HCT116 (cell line): ENCODE measurements at regions not wholly inside any gene's neighbourhood (a gene's known extent, or its start where the extent isn't known, plus 50 kb on each side); places are given as distances from the start of the nearest gene placed in this dataset.

ENCODE experiments used
- ATAC-seq: fragments of 200-7000 bp; cut with Tn5 transposase; 2 replicates; pipeline ENCODE4 v1.9.1; 2020; ENCODE audit warnings: mild to moderate bottlenecking, moderate library complexity
- BruUV-seq: library from RNA; stranded (reverse); fragments of 400-500 nt; replicated peaks from 2 replicates; lab custom pipeline; 2021; lab: Mats Ljungman, UMichigan
- CTCF ChIA-PET: fragments of 300-600 bp; sonication (Branson Sonifier 250); formaldehyde crosslinking; loops from one replicate; lab custom pipeline; 2021; ENCODE audit warnings: antibody characterized with exemption; lab: Charles Lee
- POLR2A ChIA-PET: fragments of 300-600, 350-600 bp; sonication (Branson Sonifier 250); formaldehyde crosslinking; loops from one replicate; lab custom pipeline; 2021; ENCODE audit warnings: antibody characterized with exemption; lab: Charles Lee
- RAD21 ChIA-PET, 2 experiments: fragments of 300-600 bp; sonication (Branson Sonifier 250); formaldehyde crosslinking; loops; one replicate each; lab custom pipeline; 2023; ENCODE audit warnings: low total read pairs in 2 of 2; ENCODE audit not compliant: uncharacterized antibody in 2 of 2, unreplicated experiment in 2 of 2, low non-redundant PET in 1 of 2; lab: Charles Lee
- DNase-seq: peaks from one replicate; pipeline ENCODE4 v3.0.0-alpha.2; 2010; ENCODE audit warnings: low read depth, low spot score
- H2AFZ ChIP-seq: fragments of 200-600 bp; shearing (Covaris generic), sonication (generic); 2 replicates; pipeline ENCODE4 v1.6.1; 2017; ENCODE audit warnings: low read depth, mixed run types, mixed read lengths, antibody characterized with exemption, low read length; ENCODE audit not compliant: poor library complexity, severe bottlenecking
- H3K27ac ChIP-seq: 2 replicates; pipeline ENCODE4 v1.5.1; 2012; ENCODE audit warnings: low read depth, low read length
- H3K27me3 ChIP-seq: fragments of 200-600 bp; sonication (generic); 2 replicates; pipeline ENCODE4 v1.6.1; 2016; ENCODE audit warnings: mixed run types, low read length, mixed read lengths; ENCODE audit not compliant: insufficient read depth
- H3K36me3 ChIP-seq, 2 experiments: fragments of 200-500 bp in 1 of 2; fragments of 200-600 bp in 1 of 2; sonication (Bioruptor generic) in 1 of 2; sonication (generic) in 1 of 2; 2 replicates each; pipeline versions ENCODE4 v1.5.1 to v1.6.1; 2014 to 2016; ENCODE audit warnings: low read length in 2 of 2, inconsistent platforms in 1 of 2, mixed read lengths in 1 of 2, mixed run types in 1 of 2; ENCODE audit not compliant: insufficient read depth in 2 of 2, control insufficient read depth in 1 of 2
- H3K4me1 ChIP-seq, 2 experiments: fragments of 200-600 bp in 1 of 2; sonication (generic) in 1 of 2; 2 replicates each; pipeline versions ENCODE4 v1.5.1 to v1.6.1; 2012 to 2017; ENCODE audit warnings: low read length in 2 of 2, inconsistent platforms in 1 of 2, mild to moderate bottlenecking in 1 of 2, mixed read lengths in 1 of 2, mixed run types in 1 of 2, moderate library complexity in 1 of 2; ENCODE audit not compliant: insufficient read depth in 2 of 2, control insufficient read depth in 1 of 2
- H3K4me2 ChIP-seq: fragments of 200-600 bp; sonication (generic); 2 replicates; pipeline ENCODE4 v1.6.1; 2017; ENCODE audit warnings: mixed run types, low read length, mixed read lengths
- H3K4me3 ChIP-seq, 2 experiments: fragments of 200-600 bp in 1 of 2; sonication (generic) in 1 of 2; replicated peaks in 1 of 2; 2 replicates each; pipeline ENCODE4 v1.5.1; 2011 to 2016; ENCODE audit warnings: low read length in 2 of 2, control low read depth in 1 of 2, low read depth in 1 of 2, mild to moderate bottlenecking in 1 of 2, mixed read lengths in 1 of 2, mixed run types in 1 of 2
- H3K79me2 ChIP-seq: fragments of 200-600 bp; sonication (generic); 2 replicates; pipeline ENCODE4 v1.6.1; 2017; ENCODE audit warnings: mild to moderate bottlenecking, mixed run types, low read length, moderate library complexity, mixed read lengths; ENCODE audit not compliant: insufficient read depth
- H3K9ac ChIP-seq: fragments of 200-600 bp; sonication (generic); 2 replicates; pipeline ENCODE4 v1.6.1; 2016; ENCODE audit warnings: low read length, mixed read lengths
- H3K9me2 ChIP-seq: fragments of 200-600 bp; sonication (generic), shearing (Covaris generic); 2 replicates; pipeline ENCODE4 v1.6.1; 2017; ENCODE audit warnings: mixed run types, mild to moderate bottlenecking, moderate library complexity; ENCODE audit not compliant: insufficient read depth
- H3K9me3 ChIP-seq, 2 experiments: fragments of 200-500 bp in 1 of 2; fragments of 200-600 bp in 1 of 2; sonication (Bioruptor generic) in 1 of 2; sonication (generic) in 1 of 2; 2 replicates each; pipeline ENCODE4 v1.6.1; 2014 to 2017; ENCODE audit warnings: low read length in 2 of 2, mixed read lengths in 2 of 2, inconsistent platforms in 1 of 2, low read depth in 1 of 2, mild to moderate bottlenecking in 1 of 2, mixed run types in 1 of 2, moderate library complexity in 1 of 2; ENCODE audit not compliant: control insufficient read depth in 1 of 2, insufficient read depth in 1 of 2
- H4K20me1 ChIP-seq: fragments of 200-600 bp; sonication (generic), shearing (Covaris generic); 2 replicates; pipeline ENCODE4 v1.6.1; 2017; ENCODE audit warnings: mixed run types, mild to moderate bottlenecking, moderate library complexity; ENCODE audit not compliant: insufficient read depth
- CBX3 ChIP-seq: IDR thresholded peaks from 2 replicates; pipeline ENCODE4 v1.6.1; 2012; ENCODE audit warnings: low read depth
- ELF1 ChIP-seq: IDR thresholded peaks from 2 replicates; pipeline ENCODE4 v1.6.1; 2012; ENCODE audit warnings: low read depth, borderline replicate concordance
- EZH2 ChIP-seq: fragments of 200-600 bp; sonication (generic); IDR thresholded peaks from 2 replicates; pipeline ENCODE4 v1.6.1; 2017; ENCODE audit warnings: antibody characterized with exemption, mixed run types
- EZH2phosphoT487 ChIP-seq: fragments of 200-600 bp; IDR thresholded peaks from 2 replicates; pipeline ENCODE4 v1.6.1; 2018; ENCODE audit warnings: antibody characterized with exemption, borderline replicate concordance
- JUND ChIP-seq: IDR thresholded peaks from 2 replicates; pipeline ENCODE4 v1.6.1; 2012
- POLR2A ChIP-seq: IDR thresholded peaks from 2 replicates; pipeline ENCODE4 v1.7.0; 2011; ENCODE audit warnings: borderline replicate concordance; ENCODE audit not compliant: insufficient read depth, insufficient read length; ENCODE audit errors: extremely low read depth
- POLR2AphosphoS5 ChIP-seq: IDR thresholded peaks from 2 replicates; pipeline ENCODE4 v1.6.1; 2011; ENCODE audit warnings: mild to moderate bottlenecking, low read depth, low read length, moderate library complexity
- RAD21 ChIP-seq: IDR thresholded peaks from 2 replicates; pipeline ENCODE4 v1.6.1; 2012; ENCODE audit warnings: low read depth, mild to moderate bottlenecking
- REST ChIP-seq: IDR thresholded peaks from 2 replicates; pipeline ENCODE4 v1.6.1; 2012; ENCODE audit warnings: low read depth
- SP1 ChIP-seq: IDR thresholded peaks from 2 replicates; pipeline ENCODE4 v1.6.1; 2012; ENCODE audit warnings: low read depth
- SRF ChIP-seq: IDR thresholded peaks from 2 replicates; pipeline ENCODE4 v1.6.1; 2012; ENCODE audit warnings: low read depth
- YY1 ChIP-seq: IDR thresholded peaks from 2 replicates; pipeline ENCODE4 v1.6.1; 2011; ENCODE audit warnings: low read length, low read depth, moderate library complexity, mild to moderate bottlenecking; ENCODE audit not compliant: insufficient replicate concordance; ENCODE audit errors: extremely low read depth
- ZFX ChIP-seq: fragments of 450-650 bp; IDR thresholded peaks from 2 replicates; pipeline ENCODE4 v1.6.1; 2017
- ZNF274 ChIP-seq: fragments of 200-500 bp; sonication (Bioruptor generic); IDR thresholded peaks from 2 replicates; pipeline ENCODE4 v1.6.1; 2014; ENCODE audit warnings: mild to moderate bottlenecking, low read depth, low read length, inconsistent platforms
- intact Hi-C: fragments of 100-400 bp; cut with micrococcal nuclease; formaldehyde crosslinking; loops from 2 replicates; pipeline ENCODE4 v1.10.0; 2022
- TF ChIP-seq, protein P1 (sequence below), 3 experiments: fragments of 200-600 bp in 1 of 3; sonication (generic) in 1 of 3; IDR thresholded peaks in 2 of 3; conservative IDR thresholded peaks in 1 of 3; 2 replicates each; pipeline ENCODE4 v1.5.1; 2012 to 2017; ENCODE audit warnings: low read depth in 2 of 3, low read length in 2 of 3, antibody characterized with exemption in 1 of 3, borderline replicate concordance in 1 of 3, control low read depth in 1 of 3, mild to moderate bottlenecking in 1 of 3, mixed read lengths in 1 of 3, mixed run types in 1 of 3, moderate library complexity in 1 of 3; ENCODE audit not compliant: insufficient read depth in 1 of 3
- TF ChIP-seq, protein P2 (sequence below): IDR thresholded peaks from 2 replicates; pipeline ENCODE4 v1.6.1; 2012

DNA sequence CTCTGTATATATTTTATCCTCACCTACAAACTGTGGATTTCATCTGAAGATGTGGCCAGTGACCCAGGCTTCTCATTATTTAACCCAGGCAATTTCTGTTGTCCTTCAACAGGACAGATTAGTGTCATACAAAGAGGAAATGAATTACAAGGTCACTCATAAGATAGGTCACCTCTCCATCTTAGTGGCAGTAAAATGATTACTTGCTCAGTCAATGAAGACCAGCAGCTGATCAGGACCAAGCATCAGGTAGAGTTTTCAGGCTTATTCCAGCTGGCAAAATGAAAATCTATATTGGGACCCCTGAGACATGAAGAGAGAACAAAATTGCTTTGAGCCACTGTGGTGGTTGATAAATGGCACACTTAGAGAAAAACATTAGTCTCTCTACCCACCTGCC lies 135.2 kb upstream of the PRDM9 start (continued):
- TF ChIP-seq, protein P1, sequence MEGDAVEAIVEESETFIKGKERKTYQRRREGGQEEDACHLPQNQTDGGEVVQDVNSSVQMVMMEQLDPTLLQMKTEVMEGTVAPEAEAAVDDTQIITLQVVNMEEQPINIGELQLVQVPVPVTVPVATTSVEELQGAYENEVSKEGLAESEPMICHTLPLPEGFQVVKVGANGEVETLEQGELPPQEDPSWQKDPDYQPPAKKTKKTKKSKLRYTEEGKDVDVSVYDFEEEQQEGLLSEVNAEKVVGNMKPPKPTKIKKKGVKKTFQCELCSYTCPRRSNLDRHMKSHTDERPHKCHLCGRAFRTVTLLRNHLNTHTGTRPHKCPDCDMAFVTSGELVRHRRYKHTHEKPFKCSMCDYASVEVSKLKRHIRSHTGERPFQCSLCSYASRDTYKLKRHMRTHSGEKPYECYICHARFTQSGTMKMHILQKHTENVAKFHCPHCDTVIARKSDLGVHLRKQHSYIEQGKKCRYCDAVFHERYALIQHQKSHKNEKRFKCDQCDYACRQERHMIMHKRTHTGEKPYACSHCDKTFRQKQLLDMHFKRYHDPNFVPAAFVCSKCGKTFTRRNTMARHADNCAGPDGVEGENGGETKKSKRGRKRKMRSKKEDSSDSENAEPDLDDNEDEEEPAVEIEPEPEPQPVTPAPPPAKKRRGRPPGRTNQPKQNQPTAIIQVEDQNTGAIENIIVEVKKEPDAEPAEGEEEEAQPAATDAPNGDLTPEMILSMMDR (IDR thresholded peaks at IDR 0.05 in 2 of 3, conservative IDR thresholded peaks at IDR 0.05 in 1 of 3; ENCODE audit: borderline replicate concordance in 1 of 3, insufficient read depth in 1 of 3, low read depth in 2 of 3, low read length in 2 of 3) = no peak
- TF ChIP-seq JUND = no peak
- TF ChIP-seq REST = no peak
- TF ChIP-seq, all 23 proteins: peak for 0

- TF ChIP-seq YY1 (no peak), SP1 (no peak), EZH2phosphoT487 (no peak), POLR2A (no peak), ZFX (no peak), POLR2AphosphoS5 (no peak), SRF (no peak), CBX3 (no peak), RAD21 (no peak), EZH2 (no peak), ZNF274 (no peak), ELF1 (no peak)
- TF ChIP-seq, protein P2, sequence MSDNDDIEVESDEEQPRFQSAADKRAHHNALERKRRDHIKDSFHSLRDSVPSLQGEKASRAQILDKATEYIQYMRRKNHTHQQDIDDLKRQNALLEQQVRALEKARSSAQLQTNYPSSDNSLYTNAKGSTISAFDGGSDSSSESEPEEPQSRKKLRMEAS = no peak
- TF ChIP-seq, protein P1 (IDR thresholded peaks at IDR 0.05 in 2 of 3, conservative IDR thresholded peaks at IDR 0.05 in 1 of 3; ENCODE audit: borderline replicate concordance in 1 of 3, insufficient read depth in 1 of 3, low read depth in 2 of 3, low read length in 2 of 3) = no peak
- no peak overlapping the region for H3K27ac ChIP-seq
- no peak overlapping the region for H2AFZ ChIP-seq
- intact Hi-C loops = no loop called here
- ChIA-PET CTCF (no interaction called here), RAD21 (no interaction called here), POLR2A (no interaction called here)
- H3K36me3 ChIP-seq = no peaks in the 10 kb centered on the region
- ATAC-seq (no peak), DNase-seq (no peak)
- H3K9ac ChIP-seq = no peak overlapping the region
- no peak overlapping the region for H3K4me3 ChIP-seq
- H3K4me1 ChIP-seq = no peaks in the 10 kb centered on the region
- H3K27me3 ChIP-seq = no peaks in the 10 kb centered on the region
- no TSS peak for BruUV-seq
- H3K4me2 ChIP-seq = no peak overlapping the region
- no peaks in the 10 kb centered on the region for H3K79me2 ChIP-seq
- H3K9me3 ChIP-seq = peaks cover 4 to 8% of the 10 kb centered on the region in 2 experiments; a peak in 2 of 4 replicates
- H3K9me2 ChIP-seq = no peaks in the 10 kb centered on the region
- H4K20me1 ChIP-seq = no peaks in the 10 kb centered on the region
These were observed 139.0 kb upstream of the PRDM9 start for GRCh38 chr5:23368393-23368792.
